HG03354 (cell line): ENCODE measurements at regions not wholly inside any gene's neighbourhood (a gene's known extent, or its start where the extent isn't known, plus 50 kb on each side); places are given as distances from the start of the nearest gene placed in this dataset.
"Not testable (repeated sequence)": the region's sequence is repeated elsewhere in the genome, so short reads cannot be mapped to it uniquely, and the experiment has no call there.

Experiments used
- ATAC-seq: cut with Tn5 transposase; IDR thresholded peaks from one replicate; pipeline ENCODE4 v1.9.1; 2021; ENCODE audit warnings: mild to moderate bottlenecking; ENCODE audit not compliant: unreplicated experiment, poor library complexity, severe bottlenecking

DNA sequence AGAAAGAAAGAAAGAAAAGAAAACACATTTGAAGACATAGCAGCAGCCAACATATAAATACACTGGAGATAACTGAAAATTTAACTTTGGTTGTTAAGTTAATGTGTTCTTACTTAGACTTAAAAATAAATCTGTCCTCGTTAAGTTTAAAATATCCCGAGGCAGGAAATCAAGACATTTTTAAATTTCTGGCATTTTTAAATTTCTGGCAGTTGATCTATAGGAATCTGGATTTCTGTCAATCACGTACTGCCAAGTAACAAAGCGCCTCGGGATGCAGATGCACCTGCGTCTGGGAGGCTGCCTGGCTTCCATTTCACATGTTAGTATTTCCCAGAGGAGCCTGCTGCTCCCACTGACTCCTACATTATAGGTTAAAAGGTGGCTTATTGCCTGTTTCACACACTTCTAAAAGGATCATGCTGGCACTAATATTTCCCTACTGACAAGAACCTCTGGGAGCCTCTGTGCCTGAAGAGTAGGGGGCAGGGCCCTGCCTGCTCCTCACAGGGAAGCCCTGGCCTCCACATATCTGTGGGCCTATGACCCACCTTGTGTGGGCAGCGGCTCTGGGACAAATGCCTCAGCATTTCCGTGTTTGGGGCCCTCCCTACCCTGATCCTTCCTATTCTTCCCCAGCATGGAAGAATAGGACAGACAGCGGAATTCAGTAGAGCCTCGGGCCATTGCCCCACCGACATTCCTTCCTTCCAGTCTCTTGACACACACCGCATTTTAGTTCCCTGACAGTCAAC lies 62.8 kb upstream of the ATP12A start:
- ATAC-seq, result no peak

DNA sequence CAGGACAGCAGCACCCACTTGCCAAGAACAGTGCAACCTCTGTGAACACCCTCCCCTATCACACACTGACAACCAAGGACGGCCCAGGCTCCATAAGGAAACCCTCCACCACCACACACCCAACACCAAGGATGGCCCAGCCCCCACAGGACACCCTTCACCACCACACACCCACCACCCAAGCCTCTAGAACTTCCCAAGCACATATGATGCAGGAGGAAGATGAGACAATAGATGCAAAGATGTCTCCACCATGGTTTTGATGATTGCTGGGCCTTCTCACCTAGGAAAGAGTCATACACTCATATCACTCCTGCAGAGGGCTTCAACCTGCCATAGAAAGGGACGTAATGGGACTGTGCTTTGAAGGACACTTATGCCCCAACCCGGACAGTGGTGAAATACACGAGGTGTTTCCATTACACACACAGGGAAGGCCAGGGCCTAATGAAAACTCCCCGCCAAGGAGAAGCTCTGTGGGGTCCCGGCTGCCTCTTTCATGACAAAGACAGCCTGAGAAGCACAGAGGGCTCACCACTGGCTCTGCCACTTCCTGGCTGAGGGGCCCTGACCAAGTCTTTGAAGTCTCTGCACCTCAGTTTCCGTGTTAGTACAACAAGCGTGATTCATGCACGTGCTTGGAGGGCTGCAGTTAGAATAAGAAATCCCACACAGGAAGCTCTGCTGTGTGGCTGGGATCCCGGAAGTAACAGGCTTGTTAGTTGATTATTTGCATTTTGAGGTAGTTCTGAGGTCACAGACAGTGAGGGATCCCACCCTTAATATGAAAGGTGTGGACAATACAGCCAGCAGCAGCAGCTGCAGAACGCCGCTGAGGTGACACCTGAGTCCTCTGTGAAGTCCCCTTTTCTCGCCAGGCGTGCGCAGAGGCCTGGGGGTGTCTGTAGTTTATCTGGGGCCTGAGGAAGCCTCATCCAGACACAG lies 61.9 kb upstream of the ATP12A start:
- peak; percentile 96 for ATAC-seq

DNA sequence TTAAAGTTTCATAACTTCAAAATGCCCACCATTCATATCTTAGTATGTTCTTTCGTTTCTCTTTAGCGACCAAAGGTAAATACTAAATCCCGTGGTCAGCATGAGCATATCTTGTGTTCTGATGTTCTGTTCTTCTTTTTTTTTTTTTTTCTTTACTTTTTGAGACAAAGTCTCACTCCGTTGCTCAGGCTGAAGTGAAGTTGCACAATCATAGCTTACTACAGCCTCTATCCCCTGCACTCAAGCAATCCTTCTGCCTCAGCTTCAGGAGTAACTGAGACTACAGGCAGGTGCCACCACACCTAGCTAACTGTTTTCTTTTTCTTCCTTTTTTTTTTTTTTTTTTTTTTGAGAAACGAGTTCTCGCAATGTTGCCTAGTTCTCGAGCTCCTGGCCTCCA lies 60.9 kb upstream of the ATP12A start:
- ATAC-seq, result no peak

DNA sequence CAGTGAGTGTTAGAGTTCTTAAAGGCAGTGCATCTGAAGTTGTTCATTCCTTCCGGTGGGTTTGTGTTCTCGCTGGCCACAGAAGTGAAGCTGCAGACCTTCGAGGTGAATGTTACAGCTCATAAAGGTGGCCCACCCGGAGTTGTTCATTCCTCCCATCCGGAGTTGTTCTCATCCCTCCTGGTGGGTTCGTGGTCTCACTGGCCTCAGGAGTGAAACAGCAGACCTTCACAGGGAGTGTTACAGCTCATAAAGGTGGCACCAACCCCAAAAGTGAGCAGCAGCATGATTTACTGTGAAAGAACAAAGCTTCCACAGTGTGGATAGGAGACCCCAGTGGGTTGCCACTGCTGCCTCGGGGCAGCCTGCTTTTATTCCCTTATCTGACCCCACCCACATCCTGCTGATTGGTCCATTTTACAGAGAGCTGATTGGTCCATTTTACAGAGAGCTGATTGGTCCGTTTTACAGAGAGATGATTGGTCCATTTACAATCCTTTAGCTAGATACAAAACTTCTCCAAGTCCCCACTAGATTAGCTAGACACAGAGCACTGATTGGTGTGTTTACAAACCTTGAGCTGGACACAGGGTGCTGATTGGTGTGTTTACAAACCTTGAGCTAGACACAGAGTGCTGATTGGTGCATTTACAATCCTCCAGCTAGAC lies 57.6 kb upstream of the ATP12A start:
- ATAC-seq, result not testable (repeated sequence)

DNA sequence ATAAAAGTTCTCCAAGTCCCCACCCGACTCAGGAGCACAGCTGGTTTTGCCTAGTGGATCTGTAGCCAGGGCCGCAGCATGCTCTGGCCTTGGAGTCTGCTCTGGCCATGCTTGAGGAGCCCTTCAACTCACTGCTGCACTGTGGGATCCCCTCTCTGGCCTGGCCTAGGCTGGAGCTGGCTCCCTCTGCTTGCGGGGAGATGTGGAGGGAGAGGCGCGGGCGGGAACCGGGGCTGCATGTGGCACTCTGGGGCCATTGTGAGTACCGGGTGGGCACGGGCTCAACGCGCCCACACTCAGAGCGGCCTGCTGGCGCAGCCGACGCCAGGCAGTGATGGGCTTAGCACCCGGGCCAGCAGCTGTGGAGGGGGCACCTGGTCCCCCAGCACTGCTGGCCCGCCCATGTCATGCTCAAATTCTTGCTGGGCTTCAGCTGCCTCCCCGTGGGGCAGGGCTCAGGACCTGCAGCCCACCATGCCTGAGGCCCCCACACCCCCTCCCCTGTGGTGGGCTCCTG lies 57.0 kb upstream of the ATP12A start:
- no peak for ATAC-seq

DNA sequence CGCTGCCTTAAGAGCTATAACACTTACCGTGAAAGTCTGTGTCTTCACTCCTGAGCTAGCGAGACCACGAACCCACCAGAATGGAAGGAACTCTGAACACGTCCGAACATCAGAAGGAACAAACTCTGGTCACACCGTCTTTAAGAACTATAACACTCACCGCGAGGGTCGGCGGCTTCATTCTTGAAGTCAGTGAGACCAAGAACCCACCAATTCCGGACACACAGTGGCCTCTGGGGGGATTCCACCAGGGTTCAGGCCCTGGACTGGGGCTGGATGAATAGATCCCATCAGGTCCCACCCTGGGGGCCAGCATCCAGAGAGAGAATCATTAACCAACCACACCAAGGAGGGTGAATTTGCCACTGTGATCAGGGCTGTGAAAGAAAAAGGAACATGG lies 55.8 kb upstream of the ATP12A start:
- no peak for ATAC-seq

DNA sequence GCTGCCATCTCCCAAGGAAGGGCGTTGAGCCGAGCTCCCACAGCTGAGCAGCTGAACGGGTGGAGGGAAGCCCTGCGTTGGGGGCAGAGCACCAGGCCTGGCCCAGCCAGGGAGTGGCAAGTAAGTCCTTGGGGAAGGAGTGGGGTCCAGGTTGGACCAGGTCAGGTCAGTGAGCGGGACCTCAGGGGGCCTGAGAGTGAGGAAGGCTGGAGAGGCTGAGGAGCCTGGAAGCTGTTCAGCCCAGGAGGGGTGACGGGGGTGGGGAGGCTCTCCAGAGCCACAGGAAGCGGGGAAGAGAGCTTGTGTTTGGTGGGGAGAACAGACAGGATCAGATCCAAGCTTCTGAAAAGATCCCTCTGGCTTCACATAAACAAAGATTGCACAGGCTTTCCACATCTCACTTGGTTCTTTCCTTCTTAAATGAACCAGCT lies 55.4 kb upstream of the ATP12A start:
- no peak for ATAC-seq

DNA sequence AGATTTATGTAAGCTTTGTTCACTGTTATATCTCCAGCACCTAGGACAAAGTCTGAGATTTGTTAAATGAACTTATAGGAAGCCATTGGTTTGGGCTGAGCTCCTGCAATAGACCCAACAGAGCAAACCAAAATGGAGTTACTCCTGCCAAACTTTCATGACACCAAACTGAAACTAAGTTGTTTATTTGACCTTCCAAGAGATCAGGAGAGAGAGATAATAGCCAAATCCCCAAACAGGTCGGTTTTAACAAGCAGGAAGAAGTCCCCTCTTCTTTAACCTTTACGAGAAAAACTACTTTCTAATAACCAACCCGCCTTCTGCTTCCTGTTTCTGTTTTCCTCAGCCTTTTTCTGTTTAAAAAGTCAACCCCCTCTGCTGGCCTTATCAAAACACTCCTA lies 54.9 kb upstream of the ATP12A start:
- ATAC-seq, result peak; percentile 40

DNA sequence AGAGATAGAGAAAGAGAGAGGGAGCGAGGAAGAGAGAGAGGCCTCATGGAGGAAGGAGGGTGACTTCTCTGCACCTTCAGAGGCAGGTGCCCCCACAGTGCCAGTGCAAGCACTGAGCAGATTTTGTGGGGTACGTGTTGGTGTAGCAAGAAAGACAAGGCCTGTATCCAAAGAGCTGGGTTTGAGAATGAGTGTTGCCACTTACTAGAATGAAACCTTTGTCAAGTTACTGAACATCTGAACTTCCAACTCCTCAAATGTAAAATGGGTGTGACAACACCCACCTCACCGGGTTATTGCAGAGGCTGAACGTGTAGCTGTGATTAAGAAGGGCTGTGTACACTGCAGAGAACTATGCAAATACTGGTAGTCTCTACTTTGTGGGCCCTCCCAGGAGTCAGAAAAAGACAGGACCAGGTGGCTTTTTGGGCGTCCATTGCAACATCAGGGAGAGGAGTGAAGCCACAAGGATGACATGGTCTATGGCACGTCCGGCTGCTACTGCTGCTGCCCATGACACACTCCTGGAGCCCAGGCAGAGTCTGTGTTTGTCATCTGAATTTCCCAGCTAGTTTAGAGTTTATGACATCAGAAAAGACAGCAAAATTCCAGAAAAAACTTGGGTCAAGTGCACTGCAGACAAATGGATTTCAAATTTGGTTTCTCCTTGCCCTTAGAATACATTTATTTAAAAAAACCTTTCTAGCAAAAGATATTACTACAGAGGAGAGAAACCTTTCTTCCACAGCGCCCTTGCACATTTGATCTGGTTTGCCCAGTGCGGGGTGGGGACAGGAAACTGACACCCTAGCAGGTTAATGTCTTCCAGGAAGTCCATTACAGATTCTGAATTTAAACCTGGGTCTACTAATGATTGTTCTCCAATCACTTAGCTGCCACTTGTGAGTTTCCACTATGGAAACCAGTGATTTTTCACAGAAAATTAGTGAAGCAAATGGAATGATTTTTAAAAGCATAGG lies 54.0 kb upstream of the ATP12A start:
- ATAC-seq, result peak; percentile 95

DNA sequence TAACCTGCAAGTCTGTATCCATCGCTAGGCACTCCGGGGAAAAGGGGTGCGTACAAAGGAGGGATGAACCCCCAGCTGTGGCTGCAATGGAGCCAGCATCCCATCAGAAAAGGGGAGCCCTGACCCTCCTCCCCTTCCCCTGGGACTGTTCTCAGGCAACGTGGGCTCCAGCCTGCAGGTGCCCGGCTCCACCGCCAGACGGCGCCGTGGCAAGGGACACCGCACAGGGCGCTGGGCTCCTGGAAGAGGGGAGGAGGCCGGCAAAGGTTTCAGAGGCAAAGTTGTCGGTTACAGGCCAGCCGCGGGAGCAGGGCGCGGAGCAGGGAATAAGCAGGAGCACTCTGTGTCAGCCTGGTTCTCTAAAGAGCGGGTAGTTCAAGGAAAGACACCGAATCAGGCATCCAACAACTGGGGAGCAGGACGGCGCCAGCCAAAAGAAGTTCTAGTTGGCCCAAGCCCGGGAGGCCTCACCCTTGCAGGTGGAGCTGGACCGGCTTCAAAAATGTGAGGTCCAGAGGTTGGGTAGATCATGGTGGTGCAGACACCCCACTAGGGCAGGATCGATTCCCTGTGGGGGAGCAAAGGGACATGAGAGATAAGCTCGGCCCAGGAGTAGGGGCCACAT lies 53.0 kb upstream of the ATP12A start:
- ATAC-seq, result no peak

DNA sequence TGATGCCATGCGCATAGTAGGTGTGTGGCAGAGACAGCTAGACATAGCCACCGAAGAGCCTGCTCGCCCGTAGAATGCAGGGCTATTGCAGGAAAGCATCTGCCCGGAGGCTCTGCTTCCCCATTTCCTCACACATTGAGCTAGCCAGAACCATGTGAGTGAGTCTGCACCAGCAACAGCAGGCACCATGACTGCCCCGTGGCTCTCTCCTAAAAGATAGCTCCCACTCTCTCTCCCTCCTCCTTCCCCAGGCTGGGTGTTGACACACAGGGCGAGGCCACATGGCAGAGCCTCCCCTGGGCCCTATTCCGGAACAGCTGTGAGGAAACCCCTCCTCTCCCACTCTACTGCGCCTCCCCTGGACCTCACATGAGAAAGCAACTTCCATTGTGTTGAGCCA lies 52.3 kb upstream of the ATP12A start:
- ATAC-seq, result no peak

DNA sequence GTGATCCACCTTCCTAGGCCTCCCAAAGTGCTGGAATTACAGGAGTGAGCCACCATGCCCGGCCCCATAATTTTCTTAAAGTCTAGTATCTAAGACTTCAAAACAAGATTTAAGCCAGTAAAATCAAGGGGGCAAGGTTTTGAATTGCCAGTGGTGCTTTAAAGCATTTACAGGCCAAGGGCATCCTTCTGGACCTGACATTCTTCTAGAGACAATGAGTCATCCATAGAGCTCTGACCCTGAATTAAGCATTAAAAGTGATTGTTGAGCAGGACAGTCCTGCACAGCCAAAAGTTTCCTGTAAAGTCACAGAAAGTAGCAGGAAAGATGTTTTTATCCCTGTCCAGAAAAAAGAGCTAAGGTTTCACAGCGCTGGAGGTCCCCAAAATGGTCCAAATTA lies 50.9 kb upstream of the ATP12A start:
- no peak for ATAC-seq

DNA sequence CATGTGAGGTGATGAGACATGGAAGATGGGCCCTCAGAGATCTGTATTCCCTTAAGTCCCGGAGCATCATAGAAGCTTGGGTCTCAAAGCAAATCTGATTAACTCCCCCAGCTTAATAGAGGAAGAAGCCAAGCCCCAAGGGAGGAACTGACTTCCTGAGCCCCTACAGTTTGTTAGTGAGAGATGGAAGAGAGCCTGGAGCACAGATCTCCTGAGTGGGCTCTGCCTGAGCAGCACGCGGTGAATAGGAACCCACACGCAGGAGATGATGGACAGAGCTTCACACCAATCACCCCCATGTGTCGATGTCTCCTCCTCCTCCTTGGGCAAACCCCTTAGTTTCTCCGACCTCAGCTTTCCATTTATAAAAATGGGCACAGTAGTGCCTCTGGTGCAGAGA lies 50.1 kb upstream of the ATP12A start:
- no peak for ATAC-seq
